ENCODE measurements at regions not wholly inside any gene's neighbourhood (a gene's known extent, or its start where the extent isn't known, plus 50 kb on each side); places are given as distances from the start of the nearest gene placed in this dataset.

DNA sequence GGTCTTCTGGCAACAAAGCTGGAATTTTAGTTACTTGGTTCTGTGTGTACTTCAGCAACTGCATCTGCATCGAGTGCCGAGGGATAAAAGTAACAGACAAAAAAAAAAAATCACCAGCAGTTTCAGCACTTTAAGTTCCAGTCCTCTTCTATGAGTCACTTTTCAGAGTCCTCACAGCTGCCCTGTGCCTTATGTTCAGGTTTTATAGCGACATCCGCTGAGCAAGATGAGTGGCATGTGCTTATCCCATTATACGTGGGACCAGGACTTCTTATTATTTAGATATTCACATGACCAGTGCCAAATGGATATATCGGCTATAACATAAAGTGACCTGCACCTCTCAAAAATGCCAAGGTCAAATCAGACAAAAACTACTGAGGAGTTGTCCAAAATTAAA lies 242.9 kb downstream of the FOXA2 start:
- H3K27ac ChIP-seq (ENCODE audit: low read depth, low read length) = no peak overlapping the region
- H3K9me2 ChIP-seq (replicated peaks; ENCODE audit: control insufficient read depth, low read length) = no peaks in the 10 kb centered on the region
- no peak overlapping the region for H3K4me3 ChIP-seq (ENCODE audit: low read length)
- H3K9me3 ChIP-seq (ENCODE audit: control insufficient read depth, insufficient read depth, low read length) = no peaks in the 10 kb centered on the region
- H3K4me1 ChIP-seq (ENCODE audit: control insufficient read depth, low read length) = no peaks in the 10 kb centered on the region
- H3K36me3 ChIP-seq (ENCODE audit: control insufficient read depth, low read length) = no peaks in the 10 kb centered on the region
- no peaks in the 10 kb centered on the region for H3K79me2 ChIP-seq (ENCODE audit: control insufficient read depth, low read length)
- H3F3A ChIP-seq (ENCODE audit: control insufficient read depth, insufficient read depth) = no peaks in the 10 kb centered on the region
- H3K27me3 ChIP-seq (ENCODE audit: control insufficient read depth, low read length) = no peaks in the 10 kb centered on the region
- H3K4me2 ChIP-seq (ENCODE audit: low read length) = no peak overlapping the region
- no peaks in the 10 kb centered on the region for H4K20me1 ChIP-seq (ENCODE audit: control insufficient read depth, insufficient read depth, low read depth, low read length)
- TF ChIP-seq, protein P1, sequence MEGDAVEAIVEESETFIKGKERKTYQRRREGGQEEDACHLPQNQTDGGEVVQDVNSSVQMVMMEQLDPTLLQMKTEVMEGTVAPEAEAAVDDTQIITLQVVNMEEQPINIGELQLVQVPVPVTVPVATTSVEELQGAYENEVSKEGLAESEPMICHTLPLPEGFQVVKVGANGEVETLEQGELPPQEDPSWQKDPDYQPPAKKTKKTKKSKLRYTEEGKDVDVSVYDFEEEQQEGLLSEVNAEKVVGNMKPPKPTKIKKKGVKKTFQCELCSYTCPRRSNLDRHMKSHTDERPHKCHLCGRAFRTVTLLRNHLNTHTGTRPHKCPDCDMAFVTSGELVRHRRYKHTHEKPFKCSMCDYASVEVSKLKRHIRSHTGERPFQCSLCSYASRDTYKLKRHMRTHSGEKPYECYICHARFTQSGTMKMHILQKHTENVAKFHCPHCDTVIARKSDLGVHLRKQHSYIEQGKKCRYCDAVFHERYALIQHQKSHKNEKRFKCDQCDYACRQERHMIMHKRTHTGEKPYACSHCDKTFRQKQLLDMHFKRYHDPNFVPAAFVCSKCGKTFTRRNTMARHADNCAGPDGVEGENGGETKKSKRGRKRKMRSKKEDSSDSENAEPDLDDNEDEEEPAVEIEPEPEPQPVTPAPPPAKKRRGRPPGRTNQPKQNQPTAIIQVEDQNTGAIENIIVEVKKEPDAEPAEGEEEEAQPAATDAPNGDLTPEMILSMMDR (IDR thresholded peaks at IDR 0.05; ENCODE audit: low read depth, low read length, poor library complexity, severe bottlenecking) = no peak
- no peak for TF ChIP-seq EZH2phosphoT487 (IDR thresholded peaks at IDR 0.05; ENCODE audit: borderline replicate concordance, low read length)

DNA sequence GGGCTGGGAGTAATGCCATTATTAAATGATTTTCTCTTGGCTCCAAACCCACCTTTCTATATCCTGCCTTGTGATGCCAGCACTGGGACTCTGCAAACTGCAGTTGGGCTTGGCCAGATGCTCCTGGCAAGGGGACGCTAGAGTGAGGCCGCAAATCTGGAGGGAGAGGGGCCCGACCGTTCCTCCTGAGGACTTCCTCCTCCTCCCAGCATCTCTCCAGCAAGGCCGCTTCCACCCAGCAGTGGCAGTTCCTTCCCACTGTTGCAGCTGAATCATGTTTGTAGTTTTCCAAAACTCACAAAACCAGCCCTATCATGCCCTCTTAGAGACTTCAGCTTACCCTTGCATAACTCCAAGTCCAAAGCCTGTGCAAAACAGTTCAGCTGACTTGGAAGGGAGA lies 244.4 kb downstream of the FOXA2 start:
- no peaks in the 10 kb centered on the region for H3K4me1 ChIP-seq (ENCODE audit: control insufficient read depth, low read length)
- H3K4me3 ChIP-seq (ENCODE audit: low read length) = no peak overlapping the region
- no peak overlapping the region for H3K4me2 ChIP-seq (ENCODE audit: low read length)
- TF ChIP-seq EZH2phosphoT487 (IDR thresholded peaks at IDR 0.05; ENCODE audit: borderline replicate concordance, low read length) = no peak
- TF ChIP-seq, protein P1 (IDR thresholded peaks at IDR 0.05; ENCODE audit: low read depth, low read length, poor library complexity, severe bottlenecking) = no peak
- H3K9me3 ChIP-seq (ENCODE audit: control insufficient read depth, insufficient read depth, low read length) = no peaks in the 10 kb centered on the region
- H3K9me2 ChIP-seq (replicated peaks; ENCODE audit: control insufficient read depth, low read length) = no peaks in the 10 kb centered on the region
- no peaks in the 10 kb centered on the region for H3K79me2 ChIP-seq (ENCODE audit: control insufficient read depth, low read length)
- no peaks in the 10 kb centered on the region for H3K36me3 ChIP-seq (ENCODE audit: control insufficient read depth, low read length)
- H3F3A ChIP-seq (ENCODE audit: control insufficient read depth, insufficient read depth) = no peaks in the 10 kb centered on the region
- H4K20me1 ChIP-seq (ENCODE audit: control insufficient read depth, insufficient read depth, low read depth, low read length) = no peaks in the 10 kb centered on the region
- H3K27ac ChIP-seq (ENCODE audit: low read depth, low read length) = no peak overlapping the region
- no peaks in the 10 kb centered on the region for H3K27me3 ChIP-seq (ENCODE audit: control insufficient read depth, low read length)

- no peaks in the 10 kb centered on the region for H3K9me2 ChIP-seq (replicated peaks; ENCODE audit: control insufficient read depth, low read length)
- no peaks in the 10 kb centered on the region for H3K36me3 ChIP-seq (ENCODE audit: control insufficient read depth, low read length)
- no peaks in the 10 kb centered on the region for H3K4me1 ChIP-seq (ENCODE audit: control insufficient read depth, low read length)
- no peak overlapping the region for H3K4me3 ChIP-seq (ENCODE audit: low read length)
- H4K20me1 ChIP-seq (ENCODE audit: control insufficient read depth, insufficient read depth, low read depth, low read length) = no peaks in the 10 kb centered on the region
- no peak overlapping the region for H3K27ac ChIP-seq (ENCODE audit: low read depth, low read length)
- H3F3A ChIP-seq (ENCODE audit: control insufficient read depth, insufficient read depth) = no peaks in the 10 kb centered on the region
- H3K27me3 ChIP-seq (ENCODE audit: control insufficient read depth, low read length) = no peaks in the 10 kb centered on the region
- H3K9me3 ChIP-seq (ENCODE audit: control insufficient read depth, insufficient read depth, low read length) = no peaks in the 10 kb centered on the region
- H3K4me2 ChIP-seq (ENCODE audit: low read length) = no peak overlapping the region
- TF ChIP-seq, protein P1 (IDR thresholded peaks at IDR 0.05; ENCODE audit: low read depth, low read length, poor library complexity, severe bottlenecking) = peak; percentile 83
- no peak for TF ChIP-seq EZH2phosphoT487 (IDR thresholded peaks at IDR 0.05; ENCODE audit: borderline replicate concordance, low read length)
- H3K79me2 ChIP-seq (ENCODE audit: control insufficient read depth, low read length) = no peaks in the 10 kb centered on the region
Measured at GRCh38 chr20:22339091-22339881, 245.1 kb downstream of the FOXA2 start.

Data from DOHH2 (cell line).